GM21619 (cell line): ENCODE measurements at regions not wholly inside any gene's neighbourhood (a gene's known extent, or its start where the extent isn't known, plus 50 kb on each side); places are given as distances from the start of the nearest gene placed in this dataset.

Source experiments
- ATAC-seq: cut with Tn5 transposase; IDR thresholded peaks from one replicate; pipeline ENCODE4 v1.9.1; 2021; ENCODE audit not compliant: unreplicated experiment

GRCh38 chr19:27671876-27672275, 1541.1 kb downstream of the UQCRFS1 start:
- ATAC-seq: no peak

GRCh38 chr19:27660428-27660827, 1552.5 kb downstream of the UQCRFS1 start:
- ATAC-seq: no peak

GRCh38 chr19:27657271-27658051, 1555.5 kb downstream of the UQCRFS1 start:
- no peak for ATAC-seq

GRCh38 chr19:27654266-27654990, 1558.5 kb downstream of the UQCRFS1 start:
- no peak for ATAC-seq

GRCh38 chr19:27652796-27653195, 1560.2 kb downstream of the UQCRFS1 start:
- ATAC-seq: no peak

- no peak for ATAC-seq
Measured at GRCh38 chr19:27652281-27652680, 1560.7 kb downstream of the UQCRFS1 start.

- ATAC-seq: no peak
Measured at GRCh38 chr19:27647423-27647822, 1565.5 kb downstream of the UQCRFS1 start.

- ATAC-seq: no peak
Measured at GRCh38 chr19:27635401-27635800, 1577.5 kb downstream of the UQCRFS1 start.

- no peak for ATAC-seq
Measured at GRCh38 chr19:27618006-27618405, 1594.9 kb downstream of the UQCRFS1 start.

GRCh38 chr19:27580906-27581305, 1632.0 kb downstream of the UQCRFS1 start:
- ATAC-seq: no peak
